Heart right ventricle (tissue), 16 donors: ENCODE measurements at regions not wholly inside any gene's neighbourhood (a gene's known extent, or its start where the extent isn't known, plus 50 kb on each side); places are given as distances from the start of the nearest gene placed in this dataset.

Experiments used
- ATAC-seq, 8 donors: fragments of 200-7000 bp; cut with Tn5 transposase; one replicate each; pipeline ENCODE4 v1.9.1; 2020; ENCODE audit warnings: mild to moderate bottlenecking in 8 of 8, moderate library complexity in 8 of 8, moderate number of reproducible peaks in 1 of 8
- DNase-seq, 2 donors: peaks; one replicate each; pipeline ENCODE4 v3.0.0-alpha.2; 2020
- H3K27ac ChIP-seq, 10 donors: fragments of 200-600 bp; sonication (generic) in 2 of 10; one replicate each; pipeline versions ENCODE4 v1.5.0 to v1.8.0; 2020 to 2022; ENCODE audit warnings: mild to moderate bottlenecking in 3 of 10
- H3K27me3 ChIP-seq, 7 donors: fragments of 200-600 bp; one replicate each; pipeline ENCODE4 v1.8.0; 2021 to 2022; ENCODE audit warnings: mild to moderate bottlenecking in 2 of 7
- H3K36me3 ChIP-seq, 9 donors: fragments of 200-600 bp; sonication (generic) in 1 of 9; one replicate each; pipeline versions ENCODE4 v1.5.0 to v1.8.0; 2020 to 2022; ENCODE audit warnings: mild to moderate bottlenecking in 2 of 9
- H3K4me1 ChIP-seq, 9 donors: fragments of 200-600 bp; sonication (generic) in 1 of 9; one replicate each; pipeline versions ENCODE4 v1.5.0 to v1.8.0; 2020 to 2022; ENCODE audit warnings: mild to moderate bottlenecking in 4 of 9
- H3K4me3 ChIP-seq, 10 donors: fragments of 200-600 bp; sonication (generic) in 2 of 10; one replicate each; pipeline versions ENCODE4 v1.5.0 to v1.8.0; 2020 to 2022; ENCODE audit warnings: mild to moderate bottlenecking in 7 of 10, moderate library complexity in 2 of 10
- H3K9me3 ChIP-seq, 11 donors: fragments of 200-600 bp in 10 of 11; sonication (generic) in 2 of 11; one replicate each; pipeline versions ENCODE4 v1.5.0 to v1.8.0; 2013 to 2022; ENCODE audit warnings: mild to moderate bottlenecking in 2 of 11, control low read depth in 1 of 11, moderate library complexity in 1 of 11
- WGBS, 2 donors: extraction: QIAGEN DNeasy Blood & Tissue Kit; methylation state at CpG; one replicate each; pipeline ENCODE4 v1.1.7; 2013; ENCODE audit warnings: inconsistent platforms in 1 of 2; 5-methylcytosine and 5-hydroxymethylcytosine counted together
- intact Hi-C, 10 donors: fragments of 100-400 bp; cut with DNase I; formaldehyde crosslinking; loops; one replicate each; pipeline versions ENCODE4 v1.11.1 to v1.14.2; 2022
- TF ChIP-seq, protein P1 (sequence below), 9 donors: fragments of 200-600 bp; sonication (generic) in 2 of 9; IDR thresholded peaks; one replicate each; pipeline versions ENCODE4 v1.5.0 to v1.8.0; 2021 to 2022; ENCODE audit warnings: antibody characterized with exemption in 9 of 9, mild to moderate bottlenecking in 5 of 9, moderate library complexity in 1 of 9
- donor health status: Arrhythmogenic right ventricular cardiomyopathy.
- donor health status: ischemic (EF 13 %, LVEDD 7.1; RV severe dilation, severe dysfunction).
- donor health status: healthy with polysubstance abuse.
- donor health status: DM: no; HTN: yes; CAD: no.
- donor health status: DM: no; HTN: no; CAD: no.
- donor health status: ischemic (EF 25% LVEDD 6.9; RV normal size, moderate dysfunction).
- donor health status: ischemic (EF 25% LVEDD 5.7; RV mildly dilated, moderate dysfunction).
- donor health status: healthy.
- donor health status: DM: yes; HTN: yes; CAD: no.
- donor health status: Ischemic cardiomyopathy.
- donor health status: ischemic (EF 35%, LVEDD 5.7; RV mildly dilated, moderate dysfunction).
- donor health status: nonischemic (EF 11% LVEDD 7.7; RV severe dilation, severe dysfunction).
- donor health status: DM: yes; HTN: yes; CAD: no.
- donor health status: PGD.
- donor health status: ischemic (EF 29% LVEDD 5.4; RV normal size, mild dysfunction).
- donor health status: nonischemic (EF 23%, LVEDD 6.1; RV moderate dilation, normal function).

DNA sequence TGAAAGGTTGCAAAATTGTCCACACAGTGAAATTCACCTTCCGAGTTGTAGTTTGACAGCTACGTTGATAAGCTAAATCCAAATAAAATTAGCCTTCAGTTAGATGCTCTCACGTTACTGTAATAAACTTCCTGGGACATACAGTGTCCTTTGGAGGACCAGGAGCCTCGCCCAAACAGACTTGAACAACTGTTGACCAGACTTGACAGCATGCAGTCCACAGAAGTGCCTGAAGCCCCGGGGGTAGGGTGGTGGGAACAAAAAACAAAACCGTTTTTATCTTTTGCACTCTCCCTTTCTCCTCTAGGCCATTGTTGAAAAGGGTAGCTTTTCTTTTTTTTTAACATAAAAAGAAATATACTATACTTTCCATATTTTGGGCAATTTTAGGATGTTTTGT lies 172.8 kb upstream of the SAMSN1 start:
- 51 to 53% methylated on average over 6 of the region's 6 CpGs for WGBS, 2 donors

DNA sequence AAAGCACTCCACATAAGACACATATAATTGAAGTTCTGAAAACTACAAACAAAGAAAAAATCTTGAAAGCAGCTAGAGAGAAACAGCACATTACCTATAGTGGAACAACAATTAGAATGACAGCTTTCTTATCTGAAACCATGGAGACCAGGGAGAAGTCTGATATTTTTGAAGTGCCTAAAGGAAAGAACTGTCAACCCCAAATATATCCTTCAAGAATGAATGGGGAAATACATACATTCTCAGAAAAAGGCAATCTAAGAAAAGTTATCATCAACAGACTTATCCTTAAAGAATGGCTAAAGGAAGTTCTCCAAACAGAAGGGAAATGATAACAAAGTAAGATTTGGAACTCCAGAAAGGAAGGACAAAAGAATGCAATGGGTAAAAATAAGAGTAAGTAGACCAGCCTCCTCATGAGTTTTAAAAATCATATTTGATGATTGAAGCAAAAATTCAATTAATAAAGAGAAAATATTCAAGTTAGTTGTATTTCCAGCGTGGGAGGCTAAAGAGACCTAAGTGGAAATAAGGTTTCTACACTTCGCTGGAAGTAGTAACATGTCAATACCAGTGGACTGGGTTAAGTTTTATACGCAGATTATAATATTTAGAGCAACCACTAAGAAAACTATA lies 170.8 kb upstream of the SAMSN1 start:
- no peaks in the 10 kb centered on the region for H3K4me1 ChIP-seq
- ATAC-seq (no peak), DNase-seq (no peak)
- WGBS, 2 donors = 70 to 75% methylated on average over 3 of the region's 3 CpGs
- H3K27me3 ChIP-seq = no peaks in the 10 kb centered on the region
- TF ChIP-seq, protein P1, sequence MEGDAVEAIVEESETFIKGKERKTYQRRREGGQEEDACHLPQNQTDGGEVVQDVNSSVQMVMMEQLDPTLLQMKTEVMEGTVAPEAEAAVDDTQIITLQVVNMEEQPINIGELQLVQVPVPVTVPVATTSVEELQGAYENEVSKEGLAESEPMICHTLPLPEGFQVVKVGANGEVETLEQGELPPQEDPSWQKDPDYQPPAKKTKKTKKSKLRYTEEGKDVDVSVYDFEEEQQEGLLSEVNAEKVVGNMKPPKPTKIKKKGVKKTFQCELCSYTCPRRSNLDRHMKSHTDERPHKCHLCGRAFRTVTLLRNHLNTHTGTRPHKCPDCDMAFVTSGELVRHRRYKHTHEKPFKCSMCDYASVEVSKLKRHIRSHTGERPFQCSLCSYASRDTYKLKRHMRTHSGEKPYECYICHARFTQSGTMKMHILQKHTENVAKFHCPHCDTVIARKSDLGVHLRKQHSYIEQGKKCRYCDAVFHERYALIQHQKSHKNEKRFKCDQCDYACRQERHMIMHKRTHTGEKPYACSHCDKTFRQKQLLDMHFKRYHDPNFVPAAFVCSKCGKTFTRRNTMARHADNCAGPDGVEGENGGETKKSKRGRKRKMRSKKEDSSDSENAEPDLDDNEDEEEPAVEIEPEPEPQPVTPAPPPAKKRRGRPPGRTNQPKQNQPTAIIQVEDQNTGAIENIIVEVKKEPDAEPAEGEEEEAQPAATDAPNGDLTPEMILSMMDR (IDR thresholded peaks at IDR 0.05) = no peak
- H3K36me3 ChIP-seq = no peaks in the 10 kb centered on the region
- intact Hi-C loops = no loop called here
- H3K4me3 ChIP-seq = no peak overlapping the region
- H3K9me3 ChIP-seq = peaks cover 0 to 23% (median 10%) of the 10 kb centered on the region in 11 donors
- no peak overlapping the region for H3K27ac ChIP-seq

More for the DNA sequence above, 172.8 kb upstream of the SAMSN1 start:
- H3K4me1 ChIP-seq = no peaks in the 10 kb centered on the region
- no peaks in the 10 kb centered on the region for H3K27me3 ChIP-seq
- no peaks in the 10 kb centered on the region for H3K36me3 ChIP-seq
- intact Hi-C loops = no loop called here
- TF ChIP-seq, protein P1 (IDR thresholded peaks at IDR 0.05) = no peak
- no peak for ATAC-seq
- no peak overlapping the region for H3K4me3 ChIP-seq
- no peak overlapping the region for H3K27ac ChIP-seq
- H3K9me3 ChIP-seq = peaks cover 0 to 4% (median 0%) of the 10 kb centered on the region in 11 donors
- no peak for DNase-seq

DNA sequence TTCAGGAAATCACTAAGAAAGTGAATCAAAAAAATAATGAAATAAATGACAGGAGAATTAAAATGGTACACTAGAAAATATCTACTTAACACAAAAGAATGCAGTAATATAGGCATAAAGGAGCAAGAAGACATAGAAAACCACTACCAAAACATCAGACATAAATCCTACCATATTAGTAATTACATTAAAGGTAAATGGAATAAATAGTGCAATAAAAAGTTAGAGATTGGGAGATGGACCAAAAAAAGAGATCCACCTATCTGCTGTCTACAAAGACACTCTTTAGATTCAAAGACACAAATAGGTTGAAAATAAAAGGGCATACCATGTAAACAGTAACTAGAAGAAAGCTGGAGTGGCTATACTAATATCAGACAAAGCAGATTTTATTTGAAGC lies 167.0 kb upstream of the SAMSN1 start:
- intact Hi-C loops = loop anchor here in 1 of 10 donors (5.0 kb wide), 1 partner anchor 1279 kb away; no protein-coding TSS in a partner anchor
- Histone ChIP-seq H3K27ac (no peak overlapping the region), H3K4me3 (no peak overlapping the region), H3K27me3 (no peaks in the 10 kb centered on the region), H3K4me1 (no peaks in the 10 kb centered on the region), H3K9me3 (peaks cover 0 to 24% (median 10%) of the 10 kb centered on the region in 11 donors), H3K36me3 (no peaks in the 10 kb centered on the region)
- DNase-seq = no peak
- ATAC-seq = no peak
- TF ChIP-seq, protein P1 (IDR thresholded peaks at IDR 0.05) = no peak

DNA sequence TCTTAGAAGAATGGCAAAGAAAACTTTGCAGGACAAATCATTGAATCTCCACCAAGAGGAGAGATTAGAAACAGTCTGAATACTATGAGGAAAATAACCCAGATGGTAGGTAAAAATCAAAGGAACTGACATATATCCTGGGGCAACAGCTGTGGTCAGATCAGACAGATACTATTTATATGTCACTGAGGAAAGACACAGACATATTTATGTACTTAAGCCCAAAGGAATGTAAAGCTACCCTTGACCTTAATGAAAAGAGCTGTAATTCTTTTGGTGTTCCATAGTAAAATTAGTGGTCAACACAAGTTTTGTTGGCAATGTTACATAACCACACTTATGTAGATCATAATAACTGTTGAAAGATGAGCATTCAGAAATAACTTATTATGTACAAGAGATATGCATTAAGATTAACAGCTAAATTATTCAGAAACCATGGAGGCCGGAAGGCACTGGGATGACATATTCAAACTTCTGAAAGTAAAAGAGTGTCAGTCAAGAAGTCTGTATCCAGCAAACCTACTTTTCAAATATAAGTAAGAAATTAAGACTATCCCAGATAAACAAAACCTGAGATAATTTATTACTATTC lies 166.1 kb upstream of the SAMSN1 start:
- H3K9me3 ChIP-seq = peaks cover 0 to 24% (median 10%) of the 10 kb centered on the region in 11 donors
- intact Hi-C loops = loop anchor here in 1 of 10 donors (5.0 kb wide), 1 partner anchor 1280 kb away; no protein-coding TSS in a partner anchor
- ATAC-seq = no peak
- no peaks in the 10 kb centered on the region for H3K4me1 ChIP-seq
- 95% methylated on average over 1 of the region's 1 CpG for WGBS, 2 donors
- H3K4me3 ChIP-seq = no peak overlapping the region
- no peaks in the 10 kb centered on the region for H3K36me3 ChIP-seq
- H3K27me3 ChIP-seq = no peaks in the 10 kb centered on the region
- TF ChIP-seq, protein P1 (IDR thresholded peaks at IDR 0.05) = no peak
- H3K27ac ChIP-seq = no peak overlapping the region
- no peak for DNase-seq
